SK-N-MC (cell line): ENCODE measurements at regions not wholly inside any gene's neighbourhood (a gene's known extent, or its start where the extent isn't known, plus 50 kb on each side); places are given as distances from the start of the nearest gene placed in this dataset.

Source experiments
- DNase-seq: peaks from one replicate; pipeline ENCODE4 v3.0.0-alpha.2; 2011; ENCODE audit warnings: low read depth, low spot score
- H3K27ac ChIP-seq: fragments of 200-600 bp; sonication (generic); 2 replicates; pipeline ENCODE4 v1.5.1; 2016; ENCODE audit warnings: mixed run types
- H3K36me3 ChIP-seq: fragments of 200-600 bp; sonication (generic); 2 replicates; pipeline ENCODE4 v1.6.1; 2017; ENCODE audit warnings: antibody characterized with exemption, low read length, mixed read lengths; ENCODE audit not compliant: insufficient read depth
- H3K4me3 ChIP-seq: fragments of 200-600 bp; sonication (generic); 2 replicates; pipeline ENCODE4 v1.5.1; 2016
- H3K9ac ChIP-seq: fragments of 200-600 bp; sonication (generic); 2 replicates; pipeline ENCODE4 v1.8.0; 2017; ENCODE audit warnings: mixed run types, mixed read lengths; ENCODE audit not compliant: insufficient read length
- H3K9me3 ChIP-seq: fragments of 200-600 bp; sonication (generic); 2 replicates; pipeline ENCODE4 v1.6.1; 2017; ENCODE audit warnings: low read depth, mild to moderate bottlenecking, antibody characterized with exemption, low read length, moderate library complexity, mixed read lengths
- EZH2 ChIP-seq: fragments of 200-600 bp; sonication (generic); IDR thresholded peaks from one replicate; pipeline ENCODE4 v1.6.1; 2017; ENCODE audit warnings: antibody characterized with exemption
- FOXP2 ChIP-seq: optimal IDR thresholded peaks from 2 replicates; pipeline ENCODE3; 2011; ENCODE audit warnings: mild to moderate bottlenecking, moderate library complexity; ENCODE audit not compliant: insufficient read depth; ENCODE audit errors: extremely low read length, control extremely low read depth
- POLR2AphosphoS5 ChIP-seq: IDR thresholded peaks from 2 replicates; pipeline ENCODE4 v1.6.1; 2012; ENCODE audit warnings: mild to moderate bottlenecking, low read depth, low read length, borderline replicate concordance

- H3K4me3 ChIP-seq = no peak overlapping the region
- no peak overlapping the region for H3K27ac ChIP-seq
- TF ChIP-seq FOXP2 = no peak
- no peak for TF ChIP-seq POLR2AphosphoS5
- no peak for TF ChIP-seq EZH2
- no peaks in the 10 kb centered on the region for H3K36me3 ChIP-seq
- peak; percentile 2 for DNase-seq
- H3K9ac ChIP-seq = no peak overlapping the region
- H3K9me3 ChIP-seq = no peaks in the 10 kb centered on the region
These were observed 266.0 kb downstream of the ENGASE start for GRCh38 chr17:79340333-79341221.

- H3K36me3 ChIP-seq = no peaks in the 10 kb centered on the region
- H3K9ac ChIP-seq = no peak overlapping the region
- no peak for DNase-seq
- H3K27ac ChIP-seq = no peak overlapping the region
- H3K4me3 ChIP-seq = no peak overlapping the region
- no peak for TF ChIP-seq POLR2AphosphoS5
- TF ChIP-seq EZH2 = no peak
- TF ChIP-seq FOXP2 = no peak
- H3K9me3 ChIP-seq = no peaks in the 10 kb centered on the region
These were observed 264.7 kb downstream of the ENGASE start for GRCh38 chr17:79339321-79339720.

DNA sequence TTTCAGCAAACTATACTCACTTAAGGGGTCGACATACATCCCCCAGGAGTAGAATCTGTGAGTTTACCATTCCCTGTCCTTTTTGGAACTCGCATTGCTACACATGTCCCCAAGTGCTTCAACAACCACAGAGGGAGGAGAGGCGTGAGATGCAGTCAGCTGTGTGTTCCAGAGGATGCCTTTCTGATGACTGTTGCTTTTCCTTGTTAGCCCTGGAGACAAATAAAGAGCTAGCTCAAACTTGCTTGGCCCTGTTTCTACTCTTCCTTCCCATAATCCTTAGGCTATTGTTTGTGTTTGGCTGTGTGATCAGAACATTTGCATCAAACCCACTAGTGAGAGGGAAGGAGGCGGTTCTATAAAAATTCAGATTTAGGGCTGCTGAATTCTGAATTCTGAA, 264.0 kb downstream of the ENGASE start:
- TF ChIP-seq EZH2 = no peak
- TF ChIP-seq FOXP2 = no peak
- TF ChIP-seq POLR2AphosphoS5 = no peak
- Histone ChIP-seq H3K9me3 (no peaks in the 10 kb centered on the region), H3K9ac (no peak overlapping the region), H3K4me3 (no peak overlapping the region), H3K27ac (no peak overlapping the region), H3K36me3 (no peaks in the 10 kb centered on the region)
- no peak for DNase-seq

DNA sequence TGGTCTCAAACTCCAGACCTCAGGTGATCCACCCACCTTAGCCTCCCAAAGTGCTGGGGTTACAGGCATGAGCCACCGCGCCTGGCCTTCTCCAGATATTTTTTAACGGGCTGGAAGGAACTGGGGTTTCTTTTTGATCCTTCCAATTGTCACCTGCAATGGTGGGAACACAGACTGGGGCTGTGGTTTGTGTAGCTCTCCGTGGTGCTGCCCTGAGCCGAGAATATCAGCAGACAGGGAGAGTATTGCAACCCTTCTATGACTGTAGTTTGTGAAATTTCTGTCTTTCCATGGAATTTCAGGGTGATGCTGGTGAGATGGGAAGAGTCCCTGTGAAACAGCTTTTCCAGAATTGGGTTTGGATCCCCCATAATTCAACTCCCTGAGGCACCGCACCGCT, 263.5 kb downstream of the ENGASE start:
- Histone ChIP-seq H3K27ac (no peak overlapping the region), H3K4me3 (no peak overlapping the region), H3K9ac (no peak overlapping the region), H3K9me3 (no peaks in the 10 kb centered on the region), H3K36me3 (no peaks in the 10 kb centered on the region)
- DNase-seq = no peak
- no peak for TF ChIP-seq FOXP2
- TF ChIP-seq POLR2AphosphoS5 = no peak
- TF ChIP-seq EZH2 = no peak

- Histone ChIP-seq H3K36me3 (no peaks in the 10 kb centered on the region), H3K9ac (no peak overlapping the region), H3K9me3 (no peaks in the 10 kb centered on the region), H3K4me3 (no peak overlapping the region), H3K27ac (no peak overlapping the region)
- DNase-seq = no peak
- TF ChIP-seq EZH2 (no peak), FOXP2 (no peak), POLR2AphosphoS5 (no peak)
These were observed 262.4 kb downstream of the ENGASE start for GRCh38 chr17:79337053-79337452.

- H3K27ac ChIP-seq = no peak overlapping the region
- no peak for DNase-seq
- no peak for TF ChIP-seq POLR2AphosphoS5
- TF ChIP-seq EZH2 = no peak
- TF ChIP-seq FOXP2 = no peak
- H3K9ac ChIP-seq = no peak overlapping the region
- H3K9me3 ChIP-seq = no peaks in the 10 kb centered on the region
- H3K36me3 ChIP-seq = no peaks in the 10 kb centered on the region
- H3K4me3 ChIP-seq = no peak overlapping the region
These were observed 260.8 kb downstream of the ENGASE start for GRCh38 chr17:79335456-79335855.

- Histone ChIP-seq H3K4me3 (no peak overlapping the region), H3K27ac (no peak overlapping the region), H3K9me3 (no peaks in the 10 kb centered on the region), H3K36me3 (no peaks in the 10 kb centered on the region), H3K9ac (no peak overlapping the region)
- no peak for DNase-seq
- no peak for TF ChIP-seq EZH2
- TF ChIP-seq POLR2AphosphoS5 = no peak
- TF ChIP-seq FOXP2 = no peak
These were observed 257.5 kb downstream of the ENGASE start for GRCh38 chr17:79332011-79332554.

- Histone ChIP-seq H3K27ac (no peak overlapping the region), H3K4me3 (no peak overlapping the region), H3K9me3 (no peaks in the 10 kb centered on the region), H3K9ac (no peak overlapping the region), H3K36me3 (no peaks in the 10 kb centered on the region)
- TF ChIP-seq EZH2 (no peak), POLR2AphosphoS5 (no peak), FOXP2 (no peak)
- no peak for DNase-seq
These were observed 256.9 kb downstream of the ENGASE start for GRCh38 chr17:79331492-79331891.
